ENCODE measurements at regions not wholly inside any gene's neighbourhood (a gene's known extent, or its start where the extent isn't known, plus 50 kb on each side); places are given as distances from the start of the nearest gene placed in this dataset.

DNA sequence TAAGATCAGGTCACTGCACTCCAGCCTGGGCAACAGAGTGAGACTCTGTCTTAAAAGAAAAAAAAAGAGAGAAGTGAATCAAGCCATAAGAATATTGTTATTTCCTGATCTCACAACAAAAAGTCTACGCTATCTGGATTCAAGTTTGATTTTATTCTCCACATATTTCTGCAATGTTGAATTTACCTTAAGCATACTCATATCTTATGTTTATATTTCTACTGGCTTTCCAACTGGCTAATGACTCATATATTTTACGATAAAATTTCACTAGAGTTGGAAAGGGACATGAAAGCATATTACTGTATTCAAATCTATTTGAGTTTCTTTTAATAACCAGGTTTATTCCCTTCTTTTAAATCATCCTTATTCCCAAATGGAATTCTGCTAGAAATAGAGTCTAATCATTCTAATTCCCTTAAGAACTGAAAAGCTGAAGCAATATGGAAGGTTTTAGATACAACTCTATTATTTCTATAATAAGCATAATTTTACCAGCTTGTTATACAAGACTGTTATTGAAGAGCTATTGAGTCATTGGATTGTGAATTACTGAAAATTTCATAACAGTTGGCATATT lies 276.9 kb upstream of the HS3ST5 start:
- TF ChIP-seq, protein P1, sequence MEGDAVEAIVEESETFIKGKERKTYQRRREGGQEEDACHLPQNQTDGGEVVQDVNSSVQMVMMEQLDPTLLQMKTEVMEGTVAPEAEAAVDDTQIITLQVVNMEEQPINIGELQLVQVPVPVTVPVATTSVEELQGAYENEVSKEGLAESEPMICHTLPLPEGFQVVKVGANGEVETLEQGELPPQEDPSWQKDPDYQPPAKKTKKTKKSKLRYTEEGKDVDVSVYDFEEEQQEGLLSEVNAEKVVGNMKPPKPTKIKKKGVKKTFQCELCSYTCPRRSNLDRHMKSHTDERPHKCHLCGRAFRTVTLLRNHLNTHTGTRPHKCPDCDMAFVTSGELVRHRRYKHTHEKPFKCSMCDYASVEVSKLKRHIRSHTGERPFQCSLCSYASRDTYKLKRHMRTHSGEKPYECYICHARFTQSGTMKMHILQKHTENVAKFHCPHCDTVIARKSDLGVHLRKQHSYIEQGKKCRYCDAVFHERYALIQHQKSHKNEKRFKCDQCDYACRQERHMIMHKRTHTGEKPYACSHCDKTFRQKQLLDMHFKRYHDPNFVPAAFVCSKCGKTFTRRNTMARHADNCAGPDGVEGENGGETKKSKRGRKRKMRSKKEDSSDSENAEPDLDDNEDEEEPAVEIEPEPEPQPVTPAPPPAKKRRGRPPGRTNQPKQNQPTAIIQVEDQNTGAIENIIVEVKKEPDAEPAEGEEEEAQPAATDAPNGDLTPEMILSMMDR (IDR thresholded peaks at IDR 0.05; ENCODE audit: low read depth, low read length) = no peak
- H3K4me3 ChIP-seq (ENCODE audit: low read depth, low read length) = no peak overlapping the region

DNA sequence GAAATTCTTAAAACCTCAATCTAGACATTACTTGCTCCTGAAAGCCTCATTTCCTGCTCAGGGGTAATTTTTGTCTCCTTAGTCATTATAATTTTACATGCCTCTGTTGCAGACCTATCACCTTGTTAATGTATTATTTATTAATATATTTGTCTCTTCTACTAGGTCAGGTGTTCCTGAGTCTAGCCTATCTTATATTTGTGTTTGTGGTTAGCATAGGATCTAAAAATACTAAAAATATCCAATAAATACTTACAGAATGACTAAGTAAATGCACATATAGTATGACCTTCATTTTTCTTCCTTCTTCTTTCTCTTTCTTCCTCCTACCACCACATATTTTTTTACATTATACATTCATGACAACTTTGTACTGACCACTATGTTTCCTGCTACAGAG lies 268.9 kb upstream of the HS3ST5 start:
- no peak overlapping the region for H3K4me3 ChIP-seq (ENCODE audit: low read depth, low read length)
- TF ChIP-seq, protein P1 (IDR thresholded peaks at IDR 0.05; ENCODE audit: low read depth, low read length) = no peak

- no peak overlapping the region for H3K4me3 ChIP-seq (ENCODE audit: low read depth, low read length)
- TF ChIP-seq, protein P1 (IDR thresholded peaks at IDR 0.05; ENCODE audit: low read depth, low read length) = no peak
Observed at GRCh38 chr6:114608091-114608490, 265.3 kb upstream of the HS3ST5 start.

DNA sequence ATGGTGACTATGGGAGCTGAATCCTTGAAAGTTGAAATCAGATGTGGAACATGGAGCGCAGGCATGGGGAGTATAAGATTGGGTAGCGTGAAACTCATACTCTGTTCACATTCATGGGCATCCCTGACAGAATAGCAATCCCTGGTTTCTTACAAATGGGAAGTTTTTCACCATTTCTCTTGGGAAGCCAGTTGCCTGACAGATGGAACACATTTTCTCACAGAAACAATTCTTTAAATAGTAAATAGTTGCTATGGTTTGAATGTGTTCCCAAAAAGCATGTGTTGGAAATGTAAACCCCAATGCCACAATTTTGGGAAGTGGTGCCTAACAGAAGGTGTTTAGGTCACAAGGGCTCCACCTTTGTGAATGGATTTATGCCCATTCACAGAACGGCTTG lies 262.8 kb upstream of the HS3ST5 start:
- TF ChIP-seq, protein P1 (IDR thresholded peaks at IDR 0.05; ENCODE audit: low read depth, low read length) = no peak
- H3K4me3 ChIP-seq (ENCODE audit: low read depth, low read length) = no peak overlapping the region

GRCh38 chr6:114600381-114600780 lies 257.6 kb upstream of the HS3ST5 start:
- TF ChIP-seq, protein P1 (IDR thresholded peaks at IDR 0.05; ENCODE audit: low read depth, low read length) = no peak
- no peak overlapping the region for H3K4me3 ChIP-seq (ENCODE audit: low read depth, low read length)

DNA sequence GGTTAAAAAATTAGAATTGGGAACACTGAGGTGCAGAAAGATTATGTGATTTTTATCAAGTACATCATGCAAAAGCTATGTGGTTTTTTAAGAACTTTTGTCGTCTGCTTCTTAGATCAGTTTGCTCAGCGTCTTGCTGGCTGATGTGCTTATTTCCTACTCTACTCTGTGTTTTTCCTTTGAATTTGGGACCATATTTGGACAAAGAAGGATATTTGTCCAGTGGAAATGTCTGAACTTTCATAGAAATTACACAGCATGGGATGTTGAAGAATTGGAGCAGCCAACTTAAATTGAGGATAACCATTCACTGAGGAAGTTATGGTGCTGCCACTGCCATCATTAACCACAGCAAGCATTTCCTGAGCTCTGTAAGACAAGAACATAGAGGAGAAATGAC lies 252.8 kb upstream of the HS3ST5 start:
- TF ChIP-seq, protein P1 (IDR thresholded peaks at IDR 0.05; ENCODE audit: low read depth, low read length) = no peak
- no peak overlapping the region for H3K4me3 ChIP-seq (ENCODE audit: low read depth, low read length)

- H3K4me3 ChIP-seq (ENCODE audit: low read depth, low read length) = no peak overlapping the region
- TF ChIP-seq, protein P1 (IDR thresholded peaks at IDR 0.05; ENCODE audit: low read depth, low read length) = no peak
Observed at GRCh38 chr6:114595186-114595585, 252.4 kb upstream of the HS3ST5 start.

Measured in WI38 (cell line).